ENCODE measurements at regions not wholly inside any gene's neighbourhood (a gene's known extent, or its start where the extent isn't known, plus 50 kb on each side); places are given as distances from the start of the nearest gene placed in this dataset.

GRCh38 chr18:39311111-39311712, 1745.6 kb upstream of the CELF4 start:
- TF ChIP-seq CTCF (IDR thresholded peaks at IDR 0.05; ENCODE audit: insufficient read depth, low read depth, low read length) (no peak), EZH2 (IDR thresholded peaks at IDR 0.05; ENCODE audit: insufficient read depth, low read length) (no peak)
